GM12878 (cell line): ENCODE measurements at regions not wholly inside any gene's neighbourhood (a gene's known extent, or its start where the extent isn't known, plus 50 kb on each side); places are given as distances from the start of the nearest gene placed in this dataset.

Source experiments
- ATAC-seq: fragments of 200-7000 bp; cut with Tn5 transposase; 3 replicates; pipeline ENCODE4 v1.9.1; 2020; ENCODE audit warnings: mild to moderate bottlenecking, moderate library complexity
- BruUV-seq: library from RNA; stranded (reverse); fragments of 400-500 nt; replicated peaks from 2 replicates; lab custom pipeline; 2021; lab: Mats Ljungman, UMichigan
- CTCF ChIA-PET: fragments of 300-600 bp; sonication (Branson Sonifier 250); formaldehyde crosslinking; extraction: SDS; loops from one replicate; lab custom pipeline; 2021; ENCODE audit warnings: inconsistent platforms; lab: Yijun Ruan, JAX
- POLR2A ChIA-PET: fragments of 350-600 bp; formaldehyde crosslinking; extraction: SDS; loops from one replicate; lab custom pipeline; 2021; ENCODE audit warnings: inconsistent platforms; lab: Charles Lee
- RAD21 ChIA-PET: fragments of 300-600 bp; sonication (Branson Sonifier 250); formaldehyde crosslinking; loops from one replicate; lab custom pipeline; 2023; ENCODE audit warnings: antibody characterized with exemption; ENCODE audit not compliant: unreplicated experiment; lab: Charles Lee
- SMC1A ChIA-PET: fragments of 300-600 bp; sonication (Branson Sonifier 250); formaldehyde crosslinking; loops from one replicate; lab custom pipeline; 2023; ENCODE audit not compliant: unreplicated experiment, uncharacterized antibody; lab: Charles Lee
- DNase-seq: peaks from one replicate; pipeline ENCODE4 v3.0.0-alpha.2; 2011; ENCODE audit warnings: low read depth, low spot score
- FAIRE-seq: peaks from 3 replicates; lab custom pipeline; 2011; peaks lifted over from hg19 to GRCh38; lab: Jason Lieb, UNC
- H2AFZ ChIP-seq: 2 replicates; pipeline ENCODE4 v1.6.0; 2011; ENCODE audit warnings: low read depth, low read length, control low read depth; ENCODE audit not compliant: control insufficient read depth
- H3K27ac ChIP-seq: 2 replicates; pipeline ENCODE4 v1.5.1; 2011; ENCODE audit warnings: control low read depth; ENCODE audit not compliant: control insufficient read depth, insufficient read depth
- H3K27me3 ChIP-seq, 2 experiments: replicated peaks in 1 of 2; 2 replicates each; pipeline versions ENCODE4 v1.6.0 to v1.6.1; 2011; ENCODE audit warnings: low read length in 1 of 2; ENCODE audit not compliant: control insufficient read depth in 2 of 2, insufficient read depth in 2 of 2
- H3K36me3 ChIP-seq, 2 experiments: 2 replicates each; pipeline ENCODE4 v1.5.1; 2011; ENCODE audit warnings: low read length in 1 of 2; ENCODE audit not compliant: control insufficient read depth in 2 of 2, insufficient read depth in 2 of 2
- H3K4me1 ChIP-seq: 2 replicates; pipeline ENCODE4 v1.6.1; 2011; ENCODE audit warnings: mild to moderate bottlenecking, low read length, moderate library complexity, mixed read lengths; ENCODE audit not compliant: control insufficient read depth, insufficient read depth
- H3K4me2 ChIP-seq: 2 replicates; pipeline ENCODE4 v1.6.0; 2011; ENCODE audit warnings: control low read depth; ENCODE audit not compliant: control insufficient read depth, insufficient read depth
- H3K4me3 ChIP-seq: fragments of 200-600 bp; sonication (generic); 2 replicates; pipeline ENCODE4 v1.5.1; 2016
- H3K79me2 ChIP-seq: 2 replicates; pipeline ENCODE4 v1.6.0; 2011; ENCODE audit warnings: low read length; ENCODE audit not compliant: control insufficient read depth, insufficient read depth
- H3K9ac ChIP-seq: 2 replicates; pipeline ENCODE4 v1.8.0; 2011; ENCODE audit warnings: low read length, control low read depth, mixed read lengths; ENCODE audit not compliant: control insufficient read depth, insufficient read depth
- H3K9me3 ChIP-seq: replicated peaks from 3 replicates; pipeline ENCODE4 v1.5.1; 2011; ENCODE audit warnings: mild to moderate bottlenecking, low read length; ENCODE audit not compliant: control insufficient read depth, insufficient read depth
- H4K20me1 ChIP-seq: 2 replicates; pipeline ENCODE4 v1.6.0; 2011; ENCODE audit not compliant: control insufficient read depth, insufficient read depth
- BCL3 ChIP-seq: IDR thresholded peaks from 2 replicates; pipeline ENCODE4 v1.6.1; 2011; ENCODE audit warnings: borderline replicate concordance, low read depth, mild to moderate bottlenecking, moderate library complexity, low read length; ENCODE audit not compliant: insufficient read depth, poor library complexity, severe bottlenecking
- CBX3 ChIP-seq: fragments of 200-600 bp; sonication (generic); IDR thresholded peaks from 2 replicates; pipeline ENCODE4 v1.6.1; 2016; ENCODE audit warnings: low read depth, borderline replicate concordance
- FOXM1 ChIP-seq: IDR thresholded peaks from 2 replicates; pipeline ENCODE4 v1.6.1; 2012; ENCODE audit warnings: low read depth, mild to moderate bottlenecking, inconsistent platforms, low read length, moderate library complexity
- MEF2B ChIP-seq: fragments of 450-650 bp; IDR thresholded peaks from 2 replicates; pipeline ENCODE4 v1.6.1; 2018; ENCODE audit warnings: mild to moderate bottlenecking, moderate library complexity; ENCODE audit not compliant: partially characterized antibody, poor library complexity, severe bottlenecking
- NFYA ChIP-seq: IDR thresholded peaks from 2 replicates; pipeline ENCODE4 v1.6.1; 2011; ENCODE audit warnings: low read depth, mild to moderate bottlenecking, low read length, improper control_type of control experiment, borderline replicate concordance
- NR2C1 ChIP-seq: fragments of 450-650 bp; IDR thresholded peaks from 2 replicates; pipeline ENCODE4 v1.6.1; 2017; ENCODE audit warnings: antibody characterized with exemption, mild to moderate bottlenecking, moderate library complexity
- NR2C2 ChIP-seq: IDR thresholded peaks from 2 replicates; pipeline ENCODE4 v1.6.1; 2011; ENCODE audit warnings: borderline replicate concordance, low read depth; ENCODE audit not compliant: control insufficient read depth, insufficient read length
- RBBP5 ChIP-seq: fragments of 200-600 bp; sonication (generic); conservative IDR thresholded peaks from 2 replicates; pipeline ENCODE4 v1.6.1; 2016
- RELB ChIP-seq: fragments of 450-650 bp; IDR thresholded peaks from 2 replicates; pipeline ENCODE4 v1.6.1; 2017; ENCODE audit warnings: low read depth, mild to moderate bottlenecking, moderate library complexity
- TCF12 ChIP-seq: IDR thresholded peaks from 2 replicates; pipeline ENCODE4 v1.6.1; 2011; ENCODE audit warnings: low read depth, mild to moderate bottlenecking, low read length
- ZZZ3 ChIP-seq: IDR thresholded peaks from 2 replicates; pipeline ENCODE4 v1.6.1; 2011; ENCODE audit warnings: low read depth; ENCODE audit not compliant: control insufficient read depth, insufficient read length
- WGBS: methylation state at CpG from one replicate; pipeline ENCODE4 v1.1.6; 2016; ENCODE audit warnings: low lambda C conversion rate; ENCODE audit not compliant: insufficient replicate concordance, insufficient coverage; ENCODE audit errors: missing lambda C conversion rate; 5-methylcytosine and 5-hydroxymethylcytosine counted together
- in situ Hi-C: fragments of 300-500 bp; cut with MboI; formaldehyde crosslinking; loops from 9 replicates; pipeline ENCODE4 v1.14.3; 2018; ENCODE audit warnings: mixed read lengths
- intact Hi-C: fragments of 100-400 bp; cut with micrococcal nuclease; formaldehyde crosslinking; loops from one replicate; pipeline ENCODE4 v1.14.2; 2022; ENCODE audit not compliant: unreplicated experiment

DNA sequence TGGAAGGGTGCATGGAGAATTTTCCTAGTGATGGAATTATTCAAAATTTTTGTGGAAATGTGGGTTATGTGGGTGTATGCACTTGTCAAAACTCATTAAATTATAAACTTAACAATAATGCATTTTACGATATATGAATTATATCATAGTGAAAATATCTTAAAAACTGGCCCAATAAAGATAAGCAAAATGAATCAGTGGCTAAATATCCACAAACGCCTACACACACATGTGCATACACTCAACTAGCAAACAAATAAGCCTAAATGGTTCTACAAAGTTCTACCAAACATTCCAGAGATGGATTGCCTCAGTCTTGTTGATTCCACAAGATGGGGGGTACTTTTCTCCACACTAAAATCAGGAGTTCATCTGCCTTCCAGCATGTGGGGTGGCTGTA, 349.5 kb downstream of the TSHZ3 start:
- Histone ChIP-seq H3K27me3 (no peaks in the 10 kb centered on the region), H3K79me2 (no peaks in the 10 kb centered on the region), H3K9ac (no peak overlapping the region), H4K20me1 (no peaks in the 10 kb centered on the region), H3K4me3 (no peak overlapping the region), H2AFZ (no peak overlapping the region), H3K4me1 (no peaks in the 10 kb centered on the region), H3K4me2 (no peak overlapping the region), H3K36me3 (no peaks in the 10 kb centered on the region), H3K9me3 (no peaks in the 10 kb centered on the region), H3K27ac (no peak overlapping the region)
- SMC1A ChIA-PET, result no interaction called here
- POLR2A ChIA-PET, result no interaction called here
- no peak for TF ChIP-seq TCF12
- TF ChIP-seq ZZZ3, result no peak
- no peak for TF ChIP-seq RBBP5
- no peak for TF ChIP-seq CBX3
- TF ChIP-seq MEF2B, result no peak
- no peak for TF ChIP-seq NR2C2
- TF ChIP-seq NR2C1, result no peak
- no peak for TF ChIP-seq FOXM1
- no peak for TF ChIP-seq BCL3
- no peak for TF ChIP-seq NFYA
- TF ChIP-seq RELB, result no peak
- RAD21 ChIA-PET, result no interaction called here
- no peak for FAIRE-seq
- intact Hi-C loops, result no loop called here
- BruUV-seq, result no TSS peak
- CTCF ChIA-PET, result no interaction called here
- WGBS, result 20% methylated on average over 2 of the region's 2 CpGs
- no peak for DNase-seq
- in situ Hi-C loops, result no loop called here
- ATAC-seq, result no peak
